Renal pelvis (tissue), 1 donor: ENCODE measurements at regions not wholly inside any gene's neighbourhood (a gene's known extent, or its start where the extent isn't known, plus 50 kb on each side); places are given as distances from the start of the nearest gene placed in this dataset.

Experiments
- DNase-seq: peaks from one replicate; pipeline ENCODE4 v3.0.0-alpha.2; 2013

- DNase-seq, result no peak
These were observed 1179.8 kb downstream of the BRD1 start for GRCh38 chr22:48647606-48648515.

- no peak for DNase-seq
These were observed 1180.6 kb downstream of the BRD1 start for GRCh38 chr22:48647051-48647450.

DNA sequence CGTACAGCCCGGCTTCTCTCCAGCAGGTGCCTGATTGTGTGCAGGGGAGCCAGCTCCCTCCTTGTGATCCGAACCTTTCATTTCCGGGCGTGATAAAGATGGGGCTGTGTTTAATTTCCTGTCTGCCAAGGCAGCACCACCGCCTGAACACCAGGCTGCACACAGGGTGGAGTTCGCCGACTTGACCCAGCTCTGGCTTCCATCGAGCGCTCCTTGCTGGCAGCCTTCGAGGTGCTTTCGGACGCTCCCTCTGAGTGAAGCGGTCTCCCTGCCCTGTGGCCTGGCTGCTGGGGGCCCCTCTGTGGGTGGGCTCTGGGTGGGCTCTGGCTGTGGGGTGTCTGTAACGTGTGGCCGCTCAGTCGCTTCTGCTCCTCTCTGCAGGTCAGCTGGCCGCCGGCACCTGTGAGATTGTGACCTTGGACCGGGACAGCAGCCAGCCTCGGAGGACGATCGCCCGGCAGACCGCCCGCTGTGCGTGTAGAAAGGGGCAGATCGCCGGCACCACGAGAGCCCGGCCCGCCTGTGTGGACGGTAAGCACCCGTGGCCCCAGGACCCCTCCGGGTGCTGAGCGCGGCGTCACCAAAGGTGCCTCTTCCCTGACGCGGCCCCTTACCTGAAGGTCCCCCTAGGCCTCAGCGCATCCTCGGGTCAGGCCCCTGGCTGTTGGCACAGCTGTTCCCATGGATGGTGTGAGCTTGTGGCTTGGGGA lies 1181.3 kb downstream of the BRD1 start:
- DNase-seq, result no peak

- DNase-seq, result no peak
These were observed 1181.9 kb downstream of the BRD1 start for GRCh38 chr22:48645766-48646165.

DNA sequence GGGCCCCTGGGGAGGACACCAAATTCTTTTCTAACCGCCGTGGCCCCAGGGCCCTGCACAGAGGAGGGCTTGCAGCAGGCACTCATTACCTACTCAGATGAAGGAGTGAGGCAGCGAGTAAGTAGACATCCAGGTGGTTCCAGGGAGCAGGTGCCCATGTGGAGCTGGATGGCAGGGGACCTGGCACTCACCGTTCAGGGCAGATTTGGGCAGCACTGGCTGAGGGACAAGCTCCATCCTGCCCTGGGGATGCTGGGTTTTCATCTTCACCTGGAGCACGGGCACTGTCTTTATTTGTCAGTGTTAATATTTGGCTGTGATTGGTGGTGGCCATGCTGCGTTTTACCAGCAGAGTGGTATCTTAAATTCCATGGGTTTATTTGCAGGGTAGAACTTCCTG lies 1182.7 kb downstream of the BRD1 start:
- DNase-seq, result no peak

DNA sequence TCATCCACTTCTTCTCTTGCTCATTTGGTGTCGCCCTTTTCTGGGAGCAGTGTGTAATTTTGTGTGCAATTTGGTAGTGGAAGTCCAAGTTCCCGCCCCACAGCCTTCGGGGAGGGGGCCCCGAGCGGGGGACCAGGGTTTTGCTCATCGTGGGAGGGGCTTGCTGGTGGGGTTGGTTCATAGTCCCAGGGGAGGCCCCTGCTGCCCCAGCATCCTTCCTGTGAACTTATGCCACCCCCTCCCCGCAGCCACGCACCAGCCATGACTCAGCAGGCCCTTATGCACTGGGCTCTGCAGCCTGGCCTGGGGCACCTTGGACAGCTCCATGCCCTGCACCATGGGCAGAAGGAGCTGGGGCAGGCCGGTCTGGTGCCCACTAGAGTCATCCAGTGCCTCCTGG lies 1183.6 kb downstream of the BRD1 start:
- no peak for DNase-seq

DNA sequence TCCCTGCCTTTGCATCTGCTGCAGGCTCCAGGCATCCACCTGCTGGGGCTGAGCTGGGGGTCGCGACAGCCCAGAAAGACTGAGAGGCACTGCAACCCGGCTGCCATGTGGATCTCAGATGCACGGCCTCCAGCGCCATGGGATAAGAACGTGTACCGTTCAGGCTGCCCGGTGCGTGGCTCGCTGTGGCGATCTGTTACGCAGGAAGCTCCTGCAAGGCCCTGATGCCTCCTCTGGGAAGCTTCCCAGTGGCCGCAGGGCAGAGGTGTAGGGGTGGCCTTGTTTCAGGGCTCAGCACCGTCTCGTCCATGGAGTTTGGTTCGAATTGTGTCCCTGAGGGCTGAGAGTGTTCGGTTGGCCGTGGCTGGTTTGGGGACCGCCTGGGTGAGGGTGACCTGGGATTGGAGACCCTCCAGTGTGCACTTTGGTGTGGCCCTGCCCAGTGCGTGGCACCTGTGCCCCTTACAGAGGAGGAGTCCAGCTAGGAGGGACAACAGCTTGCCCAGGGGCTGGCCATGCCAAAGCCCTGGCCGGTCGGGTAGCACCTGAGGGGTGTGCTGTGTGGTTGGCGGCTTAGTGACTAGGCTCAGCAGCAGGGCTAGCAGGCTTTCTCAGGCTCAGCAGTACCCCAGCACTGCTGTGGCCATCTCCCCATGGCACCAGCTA lies 1184.5 kb downstream of the BRD1 start:
- DNase-seq, result no peak

DNA sequence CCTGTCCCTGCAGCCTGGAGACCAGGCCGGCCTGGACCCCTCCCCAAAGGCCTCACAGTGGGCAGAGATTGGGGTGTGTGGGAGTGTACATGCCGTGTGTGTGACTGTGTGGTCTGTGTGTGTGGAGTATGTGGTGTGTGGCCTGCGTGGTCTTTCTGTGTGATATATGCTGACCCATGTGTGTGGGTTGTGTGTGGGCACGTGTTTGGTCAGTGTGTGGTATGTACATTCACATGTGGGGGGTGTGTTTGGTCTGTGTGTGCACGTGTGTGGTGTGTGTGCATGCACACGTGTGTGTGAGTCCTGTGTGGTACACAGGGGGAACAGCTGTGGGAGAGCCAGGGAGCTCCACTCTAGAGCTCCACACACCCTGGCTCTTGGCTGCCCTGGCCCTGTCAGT lies 1185.1 kb downstream of the BRD1 start:
- no peak for DNase-seq

GRCh38 chr22:48641906-48642475 lies 1185.7 kb downstream of the BRD1 start:
- DNase-seq, result no peak

GRCh38 chr22:48640890-48641841 lies 1186.5 kb downstream of the BRD1 start:
- no peak for DNase-seq

- no peak for DNase-seq
These were observed 1187.6 kb downstream of the BRD1 start for GRCh38 chr22:48639896-48640748.

DNA sequence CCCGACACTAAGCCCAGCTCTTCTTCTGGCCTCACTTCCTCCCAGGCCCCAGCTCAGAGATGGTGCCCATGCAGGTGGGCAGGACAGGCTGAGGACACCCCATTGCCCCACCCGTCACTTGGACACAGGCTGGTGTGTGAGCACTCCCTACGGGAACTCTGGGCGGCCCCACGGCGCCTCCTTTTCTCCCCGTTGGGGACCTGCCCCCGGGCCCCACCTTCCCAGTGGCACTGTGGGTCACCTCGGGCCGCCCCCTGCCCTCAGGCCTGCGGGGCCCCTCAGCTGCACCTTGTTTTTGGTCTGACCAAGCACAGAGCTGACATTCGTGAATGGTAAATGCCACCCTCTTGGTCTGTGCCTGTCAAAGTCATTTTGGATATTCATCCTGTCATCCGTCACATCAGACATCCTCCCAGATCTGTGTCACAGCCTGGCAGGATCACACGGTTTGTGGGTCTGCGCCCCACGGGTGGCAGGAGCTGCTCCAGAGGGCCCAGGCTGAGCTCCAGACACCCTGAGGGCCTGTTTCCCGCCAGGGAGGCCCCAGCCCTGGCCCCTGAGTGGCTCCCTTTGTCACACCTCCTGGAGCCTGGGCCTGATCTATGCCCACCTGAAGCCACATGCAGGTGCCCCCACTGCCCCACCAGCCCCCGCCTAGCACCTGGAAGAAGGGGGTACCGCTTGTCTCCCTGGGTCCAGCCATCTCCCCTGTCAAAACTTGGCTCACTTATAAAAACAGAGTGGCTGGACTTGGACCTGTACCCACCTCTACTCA lies 1188.5 kb downstream of the BRD1 start:
- DNase-seq, result no peak

- DNase-seq, result no peak
These were observed 1190.4 kb downstream of the BRD1 start for GRCh38 chr22:48637231-48637630.

DNA sequence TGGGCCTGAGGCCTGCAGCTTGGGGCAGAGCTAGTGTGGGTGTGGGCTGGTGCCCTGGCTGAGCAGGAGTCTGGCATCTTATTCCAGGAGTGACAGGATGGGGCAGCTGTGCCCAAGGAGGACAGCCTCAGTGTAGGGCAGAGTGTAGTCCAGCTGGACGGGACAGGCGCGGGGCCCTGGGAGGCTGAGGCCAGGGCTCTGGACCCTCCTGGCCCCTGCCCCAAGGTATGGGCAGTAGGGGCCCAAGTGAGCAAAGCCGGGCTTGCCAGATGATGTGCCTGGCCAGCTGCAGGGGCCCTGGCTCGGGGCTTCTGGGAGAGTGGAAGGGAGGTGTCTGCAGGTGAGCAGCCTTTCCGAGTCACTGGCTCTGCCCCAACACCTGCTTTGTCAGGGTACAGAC lies 1190.9 kb downstream of the BRD1 start:
- DNase-seq, result no peak

DNA sequence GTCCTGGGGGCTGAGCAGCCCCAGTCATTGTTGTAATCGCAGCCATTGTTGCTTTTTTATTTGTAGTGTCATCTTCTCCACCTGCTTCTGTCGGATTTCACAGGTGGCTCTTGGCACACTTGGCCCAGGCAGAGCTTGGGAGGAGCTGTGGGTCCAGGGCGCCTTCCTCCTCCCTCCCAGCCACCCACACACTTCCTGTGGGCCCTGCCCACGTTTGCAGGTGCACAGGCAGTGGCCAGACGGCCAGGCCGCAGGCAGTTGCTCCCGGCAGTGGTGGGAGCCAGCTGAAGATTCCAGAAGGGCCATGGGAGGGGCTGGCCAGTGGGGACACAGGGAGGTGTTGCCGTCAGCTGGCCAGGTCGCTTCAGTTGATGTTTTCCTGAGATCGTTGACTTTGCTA lies 1191.9 kb downstream of the BRD1 start:
- no peak for DNase-seq

DNA sequence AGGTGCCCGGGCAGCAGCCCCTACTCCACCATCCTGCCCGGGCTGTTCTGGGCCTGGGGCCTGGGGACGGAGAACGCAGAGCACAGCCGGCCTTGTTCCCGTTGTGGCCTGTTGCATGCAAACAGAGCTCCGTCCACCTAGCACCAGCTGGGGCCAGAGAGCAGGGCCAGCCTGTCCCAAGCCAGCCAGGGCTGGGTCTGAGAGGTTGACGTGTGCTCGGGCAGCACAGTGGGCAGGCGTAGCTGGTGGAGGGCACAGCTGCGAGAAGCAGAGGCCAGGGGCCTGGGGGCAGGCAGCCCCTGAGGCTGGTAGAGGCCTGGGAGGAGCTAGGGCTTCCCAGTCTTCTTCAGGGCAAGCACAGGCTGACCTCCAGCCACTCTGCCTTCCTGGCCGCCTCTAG lies 1192.6 kb downstream of the BRD1 start:
- no peak for DNase-seq

GRCh38 chr22:48633996-48634836 lies 1193.5 kb downstream of the BRD1 start:
- DNase-seq, result no peak

- DNase-seq, result no peak
These were observed 1194.9 kb downstream of the BRD1 start for GRCh38 chr22:48632646-48633246.
